GM23338 (cell line): ENCODE measurements at regions not wholly inside any gene's neighbourhood (a gene's known extent, or its start where the extent isn't known, plus 50 kb on each side); places are given as distances from the start of the nearest gene placed in this dataset.
A peak's percentile ranks its signal among the peaks of the same experiment; 100 is the strongest.

Experiments used
- ATAC-seq: fragments of 200-7000 bp; cut with Tn5 transposase; 3 replicates; pipeline ENCODE4 v1.9.1; 2020
- DNase-seq: peaks from one replicate; pipeline ENCODE4 v3.0.0-alpha.2; 2015; ENCODE audit warnings: low spot score
- H2AFZ ChIP-seq: fragments of 200-600 bp; sonication (generic); 2 replicates; pipeline ENCODE4 v1.8.0; 2016; ENCODE audit warnings: antibody characterized with exemption, mild to moderate bottlenecking, moderate library complexity
- H3F3A ChIP-seq: fragments of 200-600 bp; sonication (generic); replicated peaks from 2 replicates; pipeline ENCODE4 v1.8.0; 2017; ENCODE audit warnings: antibody characterized with exemption, mixed run types, low read depth
- H3K27ac ChIP-seq: fragments of 200-600 bp; sonication (generic); 2 replicates; pipeline ENCODE4 v1.6.1; 2016; ENCODE audit warnings: low read depth
- H3K27me3 ChIP-seq: fragments of 200-600 bp; sonication (generic); 2 replicates; pipeline ENCODE4 v1.8.0; 2016; ENCODE audit warnings: mild to moderate bottlenecking, mixed run types, moderate library complexity; ENCODE audit not compliant: insufficient read depth
- H3K36me3 ChIP-seq: fragments of 200-600 bp; sonication (generic); 2 replicates; pipeline ENCODE4 v1.8.0; 2016; ENCODE audit warnings: mild to moderate bottlenecking; ENCODE audit not compliant: insufficient read depth
- H3K4me1 ChIP-seq: fragments of 200-600 bp; sonication (generic); 2 replicates; pipeline ENCODE4 v1.8.0; 2016; ENCODE audit warnings: mild to moderate bottlenecking, moderate library complexity; ENCODE audit not compliant: insufficient read depth
- H3K4me2 ChIP-seq: fragments of 200-600 bp; sonication (generic); 2 replicates; pipeline ENCODE4 v1.7.1; 2017; ENCODE audit warnings: mixed run types
- H3K4me3 ChIP-seq: fragments of 200-600 bp; sonication (generic); 2 replicates; pipeline ENCODE4 v1.6.1; 2016; ENCODE audit warnings: mixed run types
- H3K79me2 ChIP-seq: fragments of 200-600 bp; sonication (generic); replicated peaks from 2 replicates; pipeline ENCODE4 v1.8.0; 2017; ENCODE audit warnings: mild to moderate bottlenecking; ENCODE audit not compliant: insufficient read depth
- H3K9me2 ChIP-seq: fragments of 200-600 bp; sonication (generic); 2 replicates; pipeline ENCODE4 v1.8.0; 2017; ENCODE audit not compliant: insufficient read depth
- H4K20me1 ChIP-seq: fragments of 200-600 bp; sonication (generic); replicated peaks from 2 replicates; pipeline ENCODE4 v1.8.0; 2017; ENCODE audit warnings: mild to moderate bottlenecking; ENCODE audit not compliant: insufficient read depth
- H3K27ac Mint-ChIP-seq: 2 replicates; pipeline ENCODE4 v1.8.0; 2020; ENCODE audit warnings: inconsistent platforms, mild to moderate bottlenecking, moderate library complexity, mixed read lengths
- H3K27me3 Mint-ChIP-seq: 3 replicates; pipeline ENCODE4 v1.8.0; 2022; ENCODE audit warnings: low read depth, mild to moderate bottlenecking, moderate library complexity, mixed read lengths, inconsistent platforms; ENCODE audit not compliant: insufficient read depth, poor library complexity
- H3K36me3 Mint-ChIP-seq: 3 replicates; pipeline ENCODE4 v1.8.0; 2021; ENCODE audit warnings: low read depth, mild to moderate bottlenecking, inconsistent platforms, moderate library complexity, mixed read lengths
- H3K4me1 Mint-ChIP-seq: 3 replicates; pipeline ENCODE4 v1.8.0; 2020; ENCODE audit warnings: mild to moderate bottlenecking, inconsistent platforms, mixed read lengths
- H3K4me3 Mint-ChIP-seq: 3 replicates; pipeline ENCODE4 v1.8.0; 2021; ENCODE audit warnings: moderate library complexity, mild to moderate bottlenecking, inconsistent platforms, mixed read lengths
- H3K9me3 Mint-ChIP-seq: 3 replicates; pipeline ENCODE4 v1.8.0; 2020; ENCODE audit warnings: moderate library complexity, mild to moderate bottlenecking, inconsistent platforms, mixed read lengths
- CREB1 ChIP-seq: fragments of 250-450 bp; sonication (Bioruptor Pico); IDR thresholded peaks from 2 replicates; pipeline ENCODE4 v1.5.0; 2020; ENCODE audit warnings: low read depth, mild to moderate bottlenecking, moderate library complexity
- CTCF ChIP-seq, 2 experiments: fragments of 200-600 bp in 1 of 2; sonication (generic) in 1 of 2; conservative IDR thresholded peaks; 2 replicates each; pipeline versions ENCODE4 v1.5.1 to v1.6.1; 2016 to 2017; ENCODE audit warnings: antibody characterized with exemption in 2 of 2, low read depth in 2 of 2, mild to moderate bottlenecking in 2 of 2, moderate library complexity in 1 of 2
- ETS1 ChIP-seq: IDR thresholded peaks from 2 replicates; pipeline ENCODE4 v1.6.1; 2016; ENCODE audit warnings: antibody characterized with exemption
- EZH2 ChIP-seq: fragments of 200-600 bp; sonication (generic); IDR thresholded peaks from one replicate; pipeline ENCODE4 v1.8.0; 2017; ENCODE audit warnings: antibody characterized with exemption, mild to moderate bottlenecking, low read depth; ENCODE audit not compliant: unreplicated experiment
- EZH2phosphoT487 ChIP-seq: fragments of 200-600 bp; sonication (generic); IDR thresholded peaks from one replicate; pipeline ENCODE4 v1.8.1; 2018; ENCODE audit warnings: antibody characterized with exemption; ENCODE audit not compliant: unreplicated experiment
- JUNB ChIP-seq: IDR thresholded peaks from one replicate; pipeline ENCODE4 v1.6.1; 2016; ENCODE audit warnings: antibody characterized with exemption; ENCODE audit not compliant: unreplicated experiment
- NANOG ChIP-seq: IDR thresholded peaks from 2 replicates; pipeline ENCODE4 v1.6.1; 2016; ENCODE audit warnings: antibody characterized with exemption, borderline replicate concordance
- POLR2AphosphoS5 ChIP-seq: IDR thresholded peaks from 2 replicates; pipeline ENCODE4 v1.6.1; 2016; ENCODE audit warnings: antibody characterized with exemption, low read depth
- REST ChIP-seq: IDR thresholded peaks from one replicate; pipeline ENCODE4 v1.6.1; 2018; ENCODE audit warnings: antibody characterized with exemption; ENCODE audit not compliant: unreplicated experiment
- STAT1 ChIP-seq: IDR thresholded peaks from one replicate; pipeline ENCODE4 v1.6.1; 2016; ENCODE audit warnings: antibody characterized with exemption; ENCODE audit not compliant: unreplicated experiment
- ZNF114 ChIP-seq: fragments of 250-450 bp; sonication (Bioruptor Pico); IDR thresholded peaks from 2 replicates; pipeline ENCODE4 v1.5.0; 2020; ENCODE audit warnings: mild to moderate bottlenecking, moderate library complexity
- ZNF331 ChIP-seq: fragments of 250-450 bp; sonication (Bioruptor Pico); IDR thresholded peaks from 2 replicates; pipeline ENCODE4 v1.5.0; 2020; ENCODE audit warnings: low read depth, mild to moderate bottlenecking, moderate library complexity

- TF ChIP-seq ETS1: no peak
Measured at GRCh38 chrX:35561985-35562384, 236.2 kb upstream of the MAGEB16 start (continued).

- Histone ChIP-seq H4K20me1 (no peaks in the 10 kb centered on the region), H3F3A (no peaks in the 10 kb centered on the region), H3K27me3 (no peaks in the 10 kb centered on the region), H2AFZ (no peak overlapping the region), H3K27ac (no peak overlapping the region), H3K9me2 (no peaks in the 10 kb centered on the region), H3K36me3 (no peaks in the 10 kb centered on the region), H3K4me1 (peaks cover 14% of the 10 kb centered on the region; the same call in 1 of the 2 replicates), H3K4me3 (no peak overlapping the region), H3K4me2 (no peak overlapping the region), H3K79me2 (no peaks in the 10 kb centered on the region)
- no peak for TF ChIP-seq CREB1 (CRISPR knock-in tag)
- TF ChIP-seq NANOG: no peak
- no peak for TF ChIP-seq EZH2
- no peak for TF ChIP-seq ZNF331
- no peak for TF ChIP-seq JUNB
- no peak for TF ChIP-seq CTCF (conservative IDR thresholded peaks at IDR 0.05; ENCODE audit: low read depth in 2 of 2)
- Mint-ChIP-seq H3K9me3 (no peaks in the 10 kb centered on the region; the same call in 2 of the 3 replicates), H3K36me3 (no peaks in the 10 kb centered on the region), H3K4me3 (no peak overlapping the region), H3K27me3 (no peaks in the 10 kb centered on the region), H3K27ac (no peak overlapping the region), H3K4me1 (peaks cover 3% of the 10 kb centered on the region)
- ATAC-seq (peak; percentile 92), DNase-seq (peak; percentile 6)
Measured at GRCh38 chrX:35562395-35562794, 235.7 kb upstream of the MAGEB16 start.

- H3K27me3 Mint-ChIP-seq: no peaks in the 10 kb centered on the region
- no peaks in the 10 kb centered on the region for H3K4me1 ChIP-seq
- TF ChIP-seq ZNF331 (no peak), JUNB (no peak), EZH2 (no peak), CTCF (conservative IDR thresholded peaks at IDR 0.05; ENCODE audit: low read depth in 2 of 2) (no peak), ZNF114 (CRISPR knock-in tag) (no peak), POLR2AphosphoS5 (no peak), ETS1 (no peak), CREB1 (CRISPR knock-in tag) (no peak), REST (no peak), STAT1 (no peak), EZH2phosphoT487 (no peak), NANOG (no peak)
Measured at GRCh38 chrX:35590210-35590609, 207.9 kb upstream of the MAGEB16 start.

More at GRCh38 chrX:35590210-35590609, 207.9 kb upstream of the MAGEB16 start:
- Mint-ChIP-seq H3K4me1 (no peaks in the 10 kb centered on the region), H3K4me3 (no peak overlapping the region), H3K27ac (no peak overlapping the region), H3K9me3 (no peaks in the 10 kb centered on the region), H3K36me3 (no peaks in the 10 kb centered on the region)
- ATAC-seq (no peak), DNase-seq (no peak)
- no peaks in the 10 kb centered on the region for H3K36me3 ChIP-seq
- H4K20me1 ChIP-seq: no peaks in the 10 kb centered on the region
- H2AFZ ChIP-seq: no peak overlapping the region
- H3F3A ChIP-seq: no peaks in the 10 kb centered on the region
- H3K79me2 ChIP-seq: no peaks in the 10 kb centered on the region
- H3K4me3 ChIP-seq: no peak overlapping the region
- H3K4me2 ChIP-seq: no peak overlapping the region
- H3K9me2 ChIP-seq: no peaks in the 10 kb centered on the region
- no peaks in the 10 kb centered on the region for H3K27me3 ChIP-seq
- H3K27ac ChIP-seq: no peak overlapping the region
